LHCN-M2 (cell line): ENCODE measurements at regions not wholly inside any gene's neighbourhood (a gene's known extent, or its start where the extent isn't known, plus 50 kb on each side); places are given as distances from the start of the nearest gene placed in this dataset.
"Not testable (repeated sequence)": the region's sequence is repeated elsewhere in the genome, so short reads cannot be mapped to it uniquely, and the experiment has no call there.

Experiments used
- DNase-seq: peaks from one replicate; pipeline ENCODE4 v3.0.0-alpha.2; 2012; ENCODE audit warnings: low read depth

GRCh38 chr5:67578011-67578410 is 381.4 kb upstream of the CD180 start:
- no peak for DNase-seq

GRCh38 chr5:67577424-67577823 is 380.8 kb upstream of the CD180 start:
- peak; percentile 39 for DNase-seq

GRCh38 chr5:67576112-67576511 is 379.5 kb upstream of the CD180 start:
- DNase-seq, result no peak

DNA sequence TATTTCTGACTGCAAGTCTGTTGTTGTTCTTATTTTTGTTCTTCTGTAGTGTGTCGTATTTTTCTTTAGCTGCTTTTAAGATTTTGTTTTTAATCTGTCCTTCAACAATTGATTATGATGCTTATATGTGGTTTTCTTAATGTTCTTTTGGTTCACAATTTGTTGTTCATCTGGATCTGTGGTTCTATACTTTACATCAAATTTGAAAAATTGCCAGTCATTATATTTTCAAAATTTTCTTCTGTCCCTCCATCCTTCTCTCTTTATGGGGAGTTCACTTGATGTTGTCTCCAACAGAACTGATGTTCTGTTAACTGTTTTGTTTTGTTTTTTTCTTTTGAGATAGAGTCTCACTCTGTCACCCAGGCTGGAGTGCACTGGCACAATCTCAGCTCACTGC is 378.5 kb upstream of the CD180 start:
- DNase-seq, result no peak

DNA sequence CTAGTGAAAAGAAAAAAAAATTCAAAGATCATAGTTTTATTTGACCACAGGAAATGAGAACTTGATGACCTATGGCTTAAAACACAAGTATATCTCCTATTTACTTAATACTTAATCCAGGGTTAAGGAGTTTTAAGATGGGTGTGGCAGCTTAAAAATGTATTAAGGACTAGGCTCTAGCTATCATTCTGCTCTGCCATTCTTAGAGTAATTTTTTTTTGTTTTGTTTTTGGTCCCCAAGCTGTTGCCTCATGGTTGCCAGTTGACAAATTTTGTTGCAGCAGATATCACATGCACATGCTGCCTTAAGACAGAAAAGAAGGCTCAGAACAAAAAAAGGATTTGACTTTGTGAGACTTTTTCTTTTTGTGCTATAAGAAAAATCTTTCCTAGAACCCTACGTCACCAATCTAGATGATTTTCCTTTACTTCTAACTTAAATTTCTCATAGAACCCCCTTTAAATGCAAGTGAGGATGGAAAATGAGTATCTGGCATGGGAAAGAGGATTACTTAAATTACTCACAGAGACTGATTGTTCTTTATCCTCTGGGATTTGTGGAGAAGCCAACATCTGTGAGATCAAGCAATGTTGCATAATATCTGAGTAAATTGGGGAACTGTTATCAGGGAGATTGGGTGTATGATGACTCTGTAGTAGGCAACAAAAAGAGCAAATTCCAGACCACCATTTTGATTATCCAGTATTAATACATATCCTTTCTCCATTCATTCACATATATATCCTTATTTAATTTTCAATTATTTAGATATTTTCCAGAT is 364.7 kb upstream of the CD180 start:
- DNase-seq, result peak; percentile 41

DNA sequence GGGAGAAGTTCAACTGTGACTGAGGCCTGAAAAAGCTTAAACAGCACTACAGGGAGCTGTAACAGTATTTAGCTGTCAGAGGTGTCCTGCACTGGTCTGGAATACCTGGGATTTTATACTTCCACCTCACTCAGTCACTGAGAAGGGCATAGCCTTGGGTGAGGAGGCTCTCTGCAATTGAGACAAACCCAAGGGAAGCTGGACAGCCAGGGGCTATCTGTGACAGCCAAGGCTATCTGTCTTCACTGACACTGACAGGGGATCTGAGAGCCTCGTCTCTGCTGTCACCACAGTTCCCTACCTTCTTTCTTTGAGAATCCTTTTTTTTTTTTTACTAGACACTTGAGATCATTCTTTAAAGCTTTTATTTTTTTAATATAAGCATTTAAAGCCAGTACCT is 356.2 kb upstream of the CD180 start:
- DNase-seq, result no peak

- DNase-seq, result no peak
Observed at GRCh38 chr5:67549947-67550346, 353.3 kb upstream of the CD180 start.

DNA sequence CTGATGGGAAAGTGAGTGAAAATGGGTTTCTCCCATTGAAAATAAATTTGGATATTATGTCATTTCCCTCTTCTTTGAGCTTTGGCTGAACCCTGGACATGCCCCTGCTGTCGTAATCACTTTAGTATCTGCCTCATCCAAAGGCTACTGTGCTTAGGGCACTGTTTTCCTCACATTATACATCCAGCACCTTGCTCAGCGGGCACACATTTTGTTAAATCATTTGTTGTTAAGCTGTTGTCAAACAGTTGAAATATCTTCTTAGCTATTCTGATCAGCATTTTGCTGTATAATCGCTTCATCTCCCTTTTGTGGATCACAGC is 352.7 kb upstream of the CD180 start:
- no peak for DNase-seq

DNA sequence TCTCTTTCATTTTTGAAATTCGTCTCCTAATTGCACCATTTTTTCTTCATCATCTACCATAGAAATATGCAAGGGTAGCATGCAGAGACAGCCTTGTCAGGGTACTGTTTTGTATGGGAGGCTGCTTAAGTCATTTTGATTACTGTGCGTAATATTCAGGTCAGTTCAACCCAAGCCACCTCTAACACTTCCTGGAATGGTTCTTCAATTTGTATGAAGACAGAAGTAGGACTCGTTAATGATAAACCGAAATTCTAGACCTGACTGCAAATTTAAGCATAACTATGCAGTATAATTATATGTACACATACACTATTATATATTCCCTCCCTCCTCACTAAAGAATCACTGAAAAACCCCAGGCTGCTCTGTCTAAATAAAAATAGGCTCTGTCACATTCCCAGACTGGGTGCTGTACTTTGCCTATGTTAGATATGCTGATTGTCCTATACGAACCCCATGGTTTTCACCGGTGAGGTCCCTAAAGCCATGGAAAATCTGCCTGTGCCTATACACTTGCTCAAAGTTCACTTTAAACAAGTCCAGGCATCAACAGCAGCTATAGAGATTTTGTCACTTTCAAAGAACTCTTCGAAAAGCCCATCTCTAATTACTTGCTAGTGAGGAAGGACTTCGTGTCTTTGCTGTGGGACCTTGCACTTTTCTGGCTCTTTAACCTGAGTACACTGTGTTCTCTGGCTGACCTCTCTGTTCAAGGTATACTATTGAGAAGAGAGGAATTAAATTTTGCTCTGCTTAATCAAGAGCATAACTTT is 352.1 kb upstream of the CD180 start:
- DNase-seq, result no peak

DNA sequence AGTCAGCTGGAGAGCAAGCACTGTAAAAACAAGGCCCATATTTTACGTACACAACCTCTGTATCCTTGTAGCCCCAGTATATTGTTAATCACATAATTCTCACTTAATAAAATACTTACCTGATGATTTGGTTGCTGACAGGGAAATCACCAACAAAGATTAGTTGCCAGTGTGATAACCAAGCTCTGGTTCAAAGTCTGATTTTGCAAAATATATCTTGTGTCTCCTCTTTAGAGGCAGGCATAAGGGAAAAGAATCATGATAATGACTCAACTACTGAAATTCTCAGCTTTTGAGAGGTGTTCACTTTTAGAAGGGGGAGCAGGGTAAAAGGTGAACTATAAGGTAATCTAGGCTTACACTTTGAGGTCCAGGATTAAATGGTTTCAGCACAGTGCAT is 351.1 kb upstream of the CD180 start:
- DNase-seq, result no peak

DNA sequence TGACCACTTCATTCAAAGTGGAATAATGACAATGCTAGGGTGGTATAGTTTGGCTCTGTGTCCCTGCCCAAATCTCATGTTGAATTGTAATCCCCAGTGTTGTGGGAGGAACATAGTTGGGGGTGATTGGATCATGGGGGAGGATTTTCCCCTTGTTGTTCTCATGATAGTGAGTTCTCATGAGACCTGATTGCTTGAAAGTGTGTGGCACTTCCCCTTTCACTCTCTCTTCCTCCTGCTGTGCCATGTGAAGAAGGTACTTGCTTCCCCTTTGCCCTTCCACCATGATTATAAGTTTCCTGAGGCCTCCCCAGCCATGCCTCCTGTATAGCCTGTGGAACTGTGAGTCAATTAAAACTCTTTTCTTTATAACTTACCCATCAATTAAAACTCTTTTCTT is 348.3 kb upstream of the CD180 start:
- DNase-seq, result not testable (repeated sequence)

GRCh38 chr5:67543720-67544270 is 347.2 kb upstream of the CD180 start:
- no peak for DNase-seq

- DNase-seq, result no peak
Observed at GRCh38 chr5:67542479-67542878, 345.9 kb upstream of the CD180 start.

DNA sequence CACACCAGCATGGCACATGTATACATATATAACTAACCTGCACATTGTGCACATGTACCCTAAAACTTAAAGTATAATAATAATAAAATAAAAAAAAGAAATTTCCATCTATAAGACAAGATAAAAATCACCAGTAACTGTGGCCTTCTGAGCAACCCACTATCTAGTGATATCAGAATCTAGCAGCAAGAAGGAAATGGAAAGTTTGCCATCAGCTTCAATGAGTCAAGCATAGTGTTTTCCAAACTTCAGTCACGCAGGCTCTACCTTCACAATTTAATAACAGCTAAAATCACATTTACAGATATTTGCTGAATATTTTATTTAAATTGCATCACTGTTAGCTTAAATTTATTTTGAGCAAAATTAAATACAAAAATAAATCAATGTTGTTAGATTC is 345.3 kb upstream of the CD180 start:
- DNase-seq, result no peak

- DNase-seq, result no peak
Observed at GRCh38 chr5:67538855-67539506, 342.4 kb upstream of the CD180 start.

DNA sequence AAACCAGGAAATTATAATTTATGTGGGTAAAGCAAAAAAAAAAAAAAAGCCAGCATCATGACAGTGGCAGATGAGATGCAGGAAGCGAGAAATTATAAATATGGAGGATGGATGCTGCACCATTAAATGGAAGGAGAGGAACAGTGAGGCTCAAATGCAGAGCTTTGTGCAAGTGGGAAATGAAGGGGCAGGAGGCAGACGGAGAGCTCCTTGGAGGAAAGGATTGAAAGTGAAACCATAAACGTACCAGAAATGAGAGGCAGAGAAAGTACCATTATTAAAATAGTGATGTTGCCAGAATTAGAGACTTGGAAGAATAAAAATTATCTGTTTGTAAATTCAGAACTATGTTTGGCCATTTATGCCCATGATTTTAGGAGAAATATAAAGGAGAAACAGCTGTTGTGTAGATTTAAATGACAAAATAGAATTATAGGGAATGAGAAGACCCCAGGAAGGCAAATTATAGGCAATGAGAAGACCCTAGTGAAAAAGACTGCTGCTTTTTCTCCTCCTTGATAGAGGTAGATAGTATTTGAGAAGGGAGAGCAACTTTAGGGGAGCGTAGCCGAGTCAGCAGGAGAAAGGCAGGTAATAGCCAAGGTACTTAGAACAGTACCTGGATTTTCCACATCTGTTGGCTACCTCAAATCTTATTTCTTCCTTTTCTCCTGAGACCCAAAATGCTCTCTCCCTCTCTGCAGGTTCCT is 341.0 kb upstream of the CD180 start:
- DNase-seq, result peak; percentile 7

DNA sequence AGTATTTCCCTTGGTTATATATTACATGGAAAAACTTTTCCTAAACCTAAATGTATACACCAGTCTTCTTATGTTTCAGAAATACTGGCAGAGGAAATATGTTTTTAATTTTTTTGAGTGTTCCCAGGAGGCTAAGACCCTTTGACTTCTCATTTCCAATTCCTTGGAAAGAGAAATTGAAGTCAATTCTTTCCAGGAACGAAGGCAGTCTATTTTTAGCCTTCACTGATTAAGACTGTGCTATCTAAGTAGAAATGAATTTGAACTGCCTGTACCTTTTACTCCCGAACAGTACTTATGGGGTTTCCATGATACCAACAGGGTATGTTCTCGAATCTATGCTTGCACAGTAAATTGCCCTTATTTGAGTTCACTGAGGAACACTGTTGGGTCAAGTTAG is 340.3 kb upstream of the CD180 start:
- DNase-seq, result no peak

GRCh38 chr5:67530609-67531255 is 334.1 kb upstream of the CD180 start:
- DNase-seq, result no peak

- no peak for DNase-seq
Observed at GRCh38 chr5:67528953-67529352, 332.4 kb upstream of the CD180 start.

GRCh38 chr5:67526793-67527192 is 330.2 kb upstream of the CD180 start:
- no peak for DNase-seq

- DNase-seq, result no peak
Observed at GRCh38 chr5:67520161-67520908, 323.7 kb upstream of the CD180 start.
